ENCODE measurements at regions not wholly inside any gene's neighbourhood (a gene's known extent, or its start where the extent isn't known, plus 50 kb on each side); places are given as distances from the start of the nearest gene placed in this dataset.

- Histone ChIP-seq H3K4me3 (no peak overlapping the region), H3K27ac (no peak overlapping the region), H3K4me1 (no peaks in the 10 kb centered on the region), H3K36me3 (no peaks in the 10 kb centered on the region), H3K27me3 (no peaks in the 10 kb centered on the region), H3K9me3 (no peaks in the 10 kb centered on the region)
- ATAC-seq (no peak), DNase-seq (no peak)
- intact Hi-C loops (cut with DNase I) = no loop called here
- 89 to 95% (median 91%) methylated on average over 1 of the region's 1 CpG for WGBS, 4 donors
- no peak for TF ChIP-seq POLR2A (IDR thresholded peaks at IDR 0.05)
- no peak for TF ChIP-seq CTCF (IDR thresholded peaks at IDR 0.05)
Measured at GRCh38 chr5:128706269-128706668, 168.2 kb upstream of the FBN2 start.

GRCh38 chr5:128708841-128709240 is 170.8 kb upstream of the FBN2 start:
- no peak for DNase-seq
- no peak for TF ChIP-seq CTCF (IDR thresholded peaks at IDR 0.05)
- no peak for TF ChIP-seq POLR2A (IDR thresholded peaks at IDR 0.05)
- no peaks in the 10 kb centered on the region for H3K4me1 ChIP-seq
- peaks cover 0 to 5% (median 0%) of the 10 kb centered on the region in 12 donors for H3K9me3 ChIP-seq
- no peak overlapping the region for H3K27ac ChIP-seq
- ATAC-seq = no peak
- H3K4me3 ChIP-seq = no peak overlapping the region
- no peaks in the 10 kb centered on the region for H3K36me3 ChIP-seq
- intact Hi-C loops (cut with DNase I) = no loop called here
- no peaks in the 10 kb centered on the region for H3K27me3 ChIP-seq
- WGBS, 4 donors = 89 to 97% (median 93%) methylated on average over 1 of the region's 1 CpG

- H3K4me1 ChIP-seq = no peaks in the 10 kb centered on the region
- no peak for DNase-seq
Measured at GRCh38 chr5:128711216-128711615, 173.2 kb upstream of the FBN2 start.

GRCh38 chr5:128714551-128714950 is 176.5 kb upstream of the FBN2 start:
- Histone ChIP-seq H3K36me3 (no peaks in the 10 kb centered on the region), H3K9me3 (peaks cover 0 to 5% (median 0%) of the 10 kb centered on the region in 12 donors), H3K4me3 (no peak overlapping the region), H3K27me3 (no peaks in the 10 kb centered on the region), H3K4me1 (no peaks in the 10 kb centered on the region), H3K27ac (no peak overlapping the region)
- ATAC-seq (no peak), DNase-seq (no peak)
- TF ChIP-seq POLR2A (IDR thresholded peaks at IDR 0.05) = no peak
- TF ChIP-seq CTCF (IDR thresholded peaks at IDR 0.05) = no peak
- intact Hi-C loops (cut with DNase I) = no loop called here
- WGBS, 4 donors = 89 to 93% (median 91%) methylated on average over 1 of the region's 1 CpG

More at GRCh38 chr5:128711216-128711615, 173.2 kb upstream of the FBN2 start:
- no peak overlapping the region for H3K27ac ChIP-seq
- H3K4me3 ChIP-seq = no peak overlapping the region
- no peaks in the 10 kb centered on the region for H3K27me3 ChIP-seq
- no peak for ATAC-seq
- intact Hi-C loops (cut with DNase I) = no loop called here
- TF ChIP-seq CTCF (IDR thresholded peaks at IDR 0.05) = no peak
- no peak for TF ChIP-seq POLR2A (IDR thresholded peaks at IDR 0.05)
- 85 to 96% (median 92%) methylated on average over 2 of the region's 2 CpGs for WGBS, 4 donors
- peaks cover 0 to 5% (median 0%) of the 10 kb centered on the region in 12 donors for H3K9me3 ChIP-seq
- no peaks in the 10 kb centered on the region for H3K36me3 ChIP-seq

All from heart left ventricle (tissue), 16 donors.